ENCODE measurements at regions not wholly inside any gene's neighbourhood (a gene's known extent, or its start where the extent isn't known, plus 50 kb on each side); places are given as distances from the start of the nearest gene placed in this dataset.

DNA sequence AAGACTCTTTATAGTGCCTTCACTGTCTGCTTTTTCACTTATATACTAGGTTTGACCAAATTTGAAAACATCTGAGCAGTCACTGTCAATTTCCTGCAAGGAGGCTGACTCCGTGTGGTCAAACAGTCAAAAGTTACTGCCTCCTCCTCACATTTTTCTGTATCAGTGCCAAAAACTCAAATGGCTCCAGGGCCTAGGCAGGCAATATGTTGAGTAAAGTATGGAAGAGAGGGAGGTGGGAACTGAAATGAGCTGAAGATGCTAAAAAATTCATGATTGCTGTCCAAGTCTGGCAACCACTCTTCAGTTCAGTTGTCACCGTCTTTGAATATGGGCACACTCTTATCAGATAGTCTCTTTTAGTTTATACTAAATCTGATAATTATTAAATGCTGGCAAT is 551.6 kb downstream of the CCSER2 start:
- TF ChIP-seq, protein P1, sequence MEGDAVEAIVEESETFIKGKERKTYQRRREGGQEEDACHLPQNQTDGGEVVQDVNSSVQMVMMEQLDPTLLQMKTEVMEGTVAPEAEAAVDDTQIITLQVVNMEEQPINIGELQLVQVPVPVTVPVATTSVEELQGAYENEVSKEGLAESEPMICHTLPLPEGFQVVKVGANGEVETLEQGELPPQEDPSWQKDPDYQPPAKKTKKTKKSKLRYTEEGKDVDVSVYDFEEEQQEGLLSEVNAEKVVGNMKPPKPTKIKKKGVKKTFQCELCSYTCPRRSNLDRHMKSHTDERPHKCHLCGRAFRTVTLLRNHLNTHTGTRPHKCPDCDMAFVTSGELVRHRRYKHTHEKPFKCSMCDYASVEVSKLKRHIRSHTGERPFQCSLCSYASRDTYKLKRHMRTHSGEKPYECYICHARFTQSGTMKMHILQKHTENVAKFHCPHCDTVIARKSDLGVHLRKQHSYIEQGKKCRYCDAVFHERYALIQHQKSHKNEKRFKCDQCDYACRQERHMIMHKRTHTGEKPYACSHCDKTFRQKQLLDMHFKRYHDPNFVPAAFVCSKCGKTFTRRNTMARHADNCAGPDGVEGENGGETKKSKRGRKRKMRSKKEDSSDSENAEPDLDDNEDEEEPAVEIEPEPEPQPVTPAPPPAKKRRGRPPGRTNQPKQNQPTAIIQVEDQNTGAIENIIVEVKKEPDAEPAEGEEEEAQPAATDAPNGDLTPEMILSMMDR (IDR thresholded peaks at IDR 0.05): no peak
- TF ChIP-seq EP300 (IDR thresholded peaks at IDR 0.05): no peak
